ENCODE measurements at regions not wholly inside any gene's neighbourhood (a gene's known extent, or its start where the extent isn't known, plus 50 kb on each side); places are given as distances from the start of the nearest gene placed in this dataset.

DNA sequence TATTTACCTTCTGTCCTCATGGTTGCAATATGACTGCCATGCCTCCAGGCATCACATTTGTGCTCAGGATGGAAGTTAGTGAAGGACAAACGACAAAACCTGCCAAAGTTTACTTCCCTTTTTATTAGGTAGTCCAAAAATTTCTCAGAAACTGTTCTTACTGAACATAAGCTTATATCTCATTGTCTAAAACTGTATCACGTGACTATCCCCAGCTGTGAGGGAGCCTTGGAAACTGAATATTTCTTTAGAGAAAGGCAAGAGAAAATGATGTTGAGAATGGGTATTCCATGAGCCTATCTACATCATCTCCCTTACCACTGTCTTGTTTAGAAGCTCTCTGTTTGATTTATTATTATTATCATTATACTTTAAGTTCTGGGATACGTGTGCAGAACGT, 169.1 kb upstream of the ADRA1D start:
- no peaks in the 10 kb centered on the region for H3K27me3 ChIP-seq (ENCODE audit: insufficient read depth, low read length)
- no peak overlapping the region for H3K4me2 ChIP-seq (ENCODE audit: low read length)
- no TSS peak for BruUV-seq (replicated peaks)
- no peak overlapping the region for H3K4me3 ChIP-seq (replicated peaks in 1 of 2; ENCODE audit: low read depth in 1 of 2, low read length in 2 of 2)
- ATAC-seq (no peak), DNase-seq (ENCODE audit: low read depth, low spot score) (no peak)
- RAD21 ChIA-PET (ENCODE audit: low non-redundant PET in 1 of 2, low total read pairs in 2 of 2, uncharacterized antibody in 2 of 2, unreplicated experiment in 2 of 2), result no interaction called here
- intact Hi-C loops (cut with micrococcal nuclease), result no loop called here
- H3K9me3 ChIP-seq (ENCODE audit: control insufficient read depth in 1 of 2, insufficient read depth in 1 of 2, low read depth in 1 of 2, low read length in 2 of 2), result no peaks in the 10 kb centered on the region
- H3K9me2 ChIP-seq (ENCODE audit: insufficient read depth), result no peaks in the 10 kb centered on the region
- no peaks in the 10 kb centered on the region for H3K4me1 ChIP-seq (ENCODE audit: control insufficient read depth in 1 of 2, insufficient read depth in 2 of 2, low read length in 2 of 2)
- POLR2A ChIA-PET, result no interaction called here
- H2AFZ ChIP-seq (ENCODE audit: low read depth, low read length, poor library complexity, severe bottlenecking), result no peak overlapping the region
- no peak for TF ChIP-seq SP1 (IDR thresholded peaks at IDR 0.05; ENCODE audit: low read depth)
- no peak for TF ChIP-seq ZFX (IDR thresholded peaks at IDR 0.05)
- no peak for TF ChIP-seq CTCF (IDR thresholded peaks at IDR 0.05 in 2 of 3, conservative IDR thresholded peaks at IDR 0.05 in 1 of 3; ENCODE audit: borderline replicate concordance in 1 of 3, insufficient read depth in 1 of 3, low read depth in 2 of 3, low read length in 2 of 3)
- TF ChIP-seq SIN3A (IDR thresholded peaks at IDR 0.05; ENCODE audit: low read depth), result no peak
- no peak for TF ChIP-seq POLR2A (IDR thresholded peaks at IDR 0.05; ENCODE audit: borderline replicate concordance, extremely low read depth, insufficient read depth, insufficient read length)
- no peak for TF ChIP-seq JUND (IDR thresholded peaks at IDR 0.05)
- H3K79me2 ChIP-seq (ENCODE audit: insufficient read depth, low read length), result no peaks in the 10 kb centered on the region
- no peak overlapping the region for H3K9ac ChIP-seq (ENCODE audit: low read length)
- H3K27ac ChIP-seq (ENCODE audit: low read depth, low read length), result no peak overlapping the region
- CTCF ChIA-PET, result no interaction called here
- no peaks in the 10 kb centered on the region for H4K20me1 ChIP-seq (ENCODE audit: insufficient read depth)
- H3K36me3 ChIP-seq (ENCODE audit: control insufficient read depth in 1 of 2, insufficient read depth in 2 of 2, low read length in 2 of 2), result no peaks in the 10 kb centered on the region

GRCh38 chr20:4415281-4415680, 166.2 kb upstream of the ADRA1D start:
- intact Hi-C loops (cut with micrococcal nuclease), result no loop called here
- Histone ChIP-seq H3K4me3 (replicated peaks in 1 of 2; ENCODE audit: low read depth in 1 of 2, low read length in 2 of 2) (no peak overlapping the region), H3K9me3 (ENCODE audit: control insufficient read depth in 1 of 2, insufficient read depth in 1 of 2, low read depth in 1 of 2, low read length in 2 of 2) (no peaks in the 10 kb centered on the region), H3K27ac (ENCODE audit: low read depth, low read length) (no peak overlapping the region), H3K79me2 (ENCODE audit: insufficient read depth, low read length) (no peaks in the 10 kb centered on the region), H3K27me3 (ENCODE audit: insufficient read depth, low read length) (no peaks in the 10 kb centered on the region), H4K20me1 (ENCODE audit: insufficient read depth) (no peaks in the 10 kb centered on the region), H2AFZ (ENCODE audit: low read depth, low read length, poor library complexity, severe bottlenecking) (no peak overlapping the region), H3K36me3 (ENCODE audit: control insufficient read depth in 1 of 2, insufficient read depth in 2 of 2, low read length in 2 of 2) (no peaks in the 10 kb centered on the region), H3K4me1 (ENCODE audit: control insufficient read depth in 1 of 2, insufficient read depth in 2 of 2, low read length in 2 of 2) (no peaks in the 10 kb centered on the region), H3K9ac (ENCODE audit: low read length) (no peak overlapping the region), H3K4me2 (ENCODE audit: low read length) (no peak overlapping the region), H3K9me2 (ENCODE audit: insufficient read depth) (no peaks in the 10 kb centered on the region)
- ATAC-seq, result no peak
- ChIA-PET RAD21 (ENCODE audit: low non-redundant PET in 1 of 2, low total read pairs in 2 of 2, uncharacterized antibody in 2 of 2, unreplicated experiment in 2 of 2) (no interaction called here), POLR2A (no interaction called here), CTCF (no interaction called here)
- TF ChIP-seq JUND (IDR thresholded peaks at IDR 0.05), result no peak
- TF ChIP-seq ZNF274 (IDR thresholded peaks at IDR 0.05; ENCODE audit: low read depth, low read length), result no peak
- no peak for TF ChIP-seq CEBPB (IDR thresholded peaks at IDR 0.05; ENCODE audit: low read depth)
- TF ChIP-seq FOSL1 (IDR thresholded peaks at IDR 0.05; ENCODE audit: low read depth), result no peak
- TF ChIP-seq YY1 (IDR thresholded peaks at IDR 0.05; ENCODE audit: extremely low read depth, insufficient replicate concordance, low read depth, low read length), result no peak
- TF ChIP-seq ZBTB33 (IDR thresholded peaks at IDR 0.05; ENCODE audit: extremely low read depth, insufficient replicate concordance, low read length), result no peak
- TF ChIP-seq CTCF (IDR thresholded peaks at IDR 0.05 in 2 of 3, conservative IDR thresholded peaks at IDR 0.05 in 1 of 3; ENCODE audit: borderline replicate concordance in 1 of 3, insufficient read depth in 1 of 3, low read depth in 2 of 3, low read length in 2 of 3), result no peak
- no peak for TF ChIP-seq EZH2 (IDR thresholded peaks at IDR 0.05)
- no peak for TF ChIP-seq EZH2phosphoT487 (IDR thresholded peaks at IDR 0.05; ENCODE audit: borderline replicate concordance)
- no peak for TF ChIP-seq SP1 (IDR thresholded peaks at IDR 0.05; ENCODE audit: low read depth)
- TF ChIP-seq POLR2A (IDR thresholded peaks at IDR 0.05; ENCODE audit: borderline replicate concordance, extremely low read depth, insufficient read depth, insufficient read length), result no peak
- no peak for TF ChIP-seq ZFX (IDR thresholded peaks at IDR 0.05)
- TF ChIP-seq POLR2AphosphoS5 (IDR thresholded peaks at IDR 0.05; ENCODE audit: low read depth, low read length), result no peak
- TF ChIP-seq EGR1 (IDR thresholded peaks at IDR 0.05; ENCODE audit: low read depth), result no peak
- DNase-seq (ENCODE audit: low read depth, low spot score), result no peak
- no TSS peak for BruUV-seq (replicated peaks)
